PFSK-1 (cell line): ENCODE measurements at regions not wholly inside any gene's neighbourhood (a gene's known extent, or its start where the extent isn't known, plus 50 kb on each side); places are given as distances from the start of the nearest gene placed in this dataset.

Experiments used
- POLR2AphosphoS5 ChIP-seq: IDR thresholded peaks from 2 replicates; pipeline ENCODE4 v1.6.1; 2012; ENCODE audit warnings: low read depth, mild to moderate bottlenecking, control low read depth, low read length, moderate library complexity
- TAF1 ChIP-seq: IDR thresholded peaks from 2 replicates; pipeline ENCODE4 v1.6.1; 2012; ENCODE audit warnings: low read length, control low read depth, borderline replicate concordance; ENCODE audit not compliant: insufficient read depth

DNA sequence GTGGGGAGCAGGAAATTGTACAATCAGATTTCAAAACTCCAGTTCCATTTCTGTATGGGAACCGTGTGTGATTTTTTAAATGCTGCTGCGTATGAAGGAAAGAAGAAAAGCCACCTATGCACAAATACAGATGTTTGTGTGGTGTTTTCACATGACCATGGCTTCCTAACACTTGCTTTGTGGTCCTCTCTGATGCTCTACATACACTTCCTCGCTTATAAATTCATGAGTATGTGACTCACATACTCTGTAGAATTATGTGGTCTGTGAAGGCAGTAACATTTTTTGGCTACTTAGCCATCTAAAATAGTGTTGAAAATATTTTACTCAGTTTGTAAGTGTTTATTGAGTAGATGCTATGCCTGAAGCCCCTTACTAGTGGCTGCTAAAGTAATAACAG lies 119.8 kb upstream of the PDE10A start:
- TF ChIP-seq TAF1 = no peak
- TF ChIP-seq POLR2AphosphoS5 = no peak
